ENCODE measurements at regions not wholly inside any gene's neighbourhood (a gene's known extent, or its start where the extent isn't known, plus 50 kb on each side); places are given as distances from the start of the nearest gene placed in this dataset.

- no peak for DNase-seq (ENCODE audit: low spot score)
- H3K9me3 Mint-ChIP-seq: peaks cover 19% of the 10 kb centered on the region
- H3K36me3 Mint-ChIP-seq (ENCODE audit: low read depth): no peaks in the 10 kb centered on the region
- no peak overlapping the region for H3K4me3 Mint-ChIP-seq
- H3K27me3 Mint-ChIP-seq (ENCODE audit: insufficient read depth): no peaks in the 10 kb centered on the region
- intact Hi-C loops (cut with micrococcal nuclease): no loop called here
- H3K27ac Mint-ChIP-seq: no peak overlapping the region
- H3K4me1 Mint-ChIP-seq (ENCODE audit: low read depth): no peaks in the 10 kb centered on the region
Measured at GRCh38 chr12:17778242-17778641, 311.8 kb downstream of the RERGL start.

- Mint-ChIP-seq H3K4me1 (ENCODE audit: low read depth) (no peaks in the 10 kb centered on the region), H3K27me3 (ENCODE audit: insufficient read depth) (no peaks in the 10 kb centered on the region), H3K36me3 (ENCODE audit: low read depth) (no peaks in the 10 kb centered on the region), H3K9me3 (peaks cover 36% of the 10 kb centered on the region), H3K4me3 (no peak overlapping the region), H3K27ac (no peak overlapping the region)
- intact Hi-C loops (cut with micrococcal nuclease): loop anchor here (5.0 kb wide), 1 partner anchor 74 kb away; no protein-coding TSS in a partner anchor
- DNase-seq (ENCODE audit: low spot score): no peak
Measured at GRCh38 chr12:17763366-17763765, 326.6 kb downstream of the RERGL start.

- intact Hi-C loops (cut with micrococcal nuclease): loop anchor here (5.0 kb wide), 1 partner anchor 77 kb away; no protein-coding TSS in a partner anchor
- H3K27me3 Mint-ChIP-seq (ENCODE audit: insufficient read depth): no peaks in the 10 kb centered on the region
Measured at GRCh38 chr12:17759982-17760381, 330.0 kb downstream of the RERGL start.

More at GRCh38 chr12:17759982-17760381, 330.0 kb downstream of the RERGL start:
- Mint-ChIP-seq H3K36me3 (ENCODE audit: low read depth) (no peaks in the 10 kb centered on the region), H3K9me3 (peaks cover 52% of the 10 kb centered on the region), H3K4me1 (ENCODE audit: low read depth) (no peaks in the 10 kb centered on the region), H3K27ac (no peak overlapping the region), H3K4me3 (no peak overlapping the region)
- DNase-seq (ENCODE audit: low spot score): no peak
